Fibroblast of skin of back (primary cell): ENCODE measurements at regions not wholly inside any gene's neighbourhood (a gene's known extent, or its start where the extent isn't known, plus 50 kb on each side); places are given as distances from the start of the nearest gene placed in this dataset.
"Not testable (repeated sequence)": the region's sequence is repeated elsewhere in the genome, so short reads cannot be mapped to it uniquely, and the experiment has no call there.

ENCODE experiments used
- DNase-seq: peaks from one replicate; pipeline ENCODE4 v3.0.0-alpha.2; 2013

DNA sequence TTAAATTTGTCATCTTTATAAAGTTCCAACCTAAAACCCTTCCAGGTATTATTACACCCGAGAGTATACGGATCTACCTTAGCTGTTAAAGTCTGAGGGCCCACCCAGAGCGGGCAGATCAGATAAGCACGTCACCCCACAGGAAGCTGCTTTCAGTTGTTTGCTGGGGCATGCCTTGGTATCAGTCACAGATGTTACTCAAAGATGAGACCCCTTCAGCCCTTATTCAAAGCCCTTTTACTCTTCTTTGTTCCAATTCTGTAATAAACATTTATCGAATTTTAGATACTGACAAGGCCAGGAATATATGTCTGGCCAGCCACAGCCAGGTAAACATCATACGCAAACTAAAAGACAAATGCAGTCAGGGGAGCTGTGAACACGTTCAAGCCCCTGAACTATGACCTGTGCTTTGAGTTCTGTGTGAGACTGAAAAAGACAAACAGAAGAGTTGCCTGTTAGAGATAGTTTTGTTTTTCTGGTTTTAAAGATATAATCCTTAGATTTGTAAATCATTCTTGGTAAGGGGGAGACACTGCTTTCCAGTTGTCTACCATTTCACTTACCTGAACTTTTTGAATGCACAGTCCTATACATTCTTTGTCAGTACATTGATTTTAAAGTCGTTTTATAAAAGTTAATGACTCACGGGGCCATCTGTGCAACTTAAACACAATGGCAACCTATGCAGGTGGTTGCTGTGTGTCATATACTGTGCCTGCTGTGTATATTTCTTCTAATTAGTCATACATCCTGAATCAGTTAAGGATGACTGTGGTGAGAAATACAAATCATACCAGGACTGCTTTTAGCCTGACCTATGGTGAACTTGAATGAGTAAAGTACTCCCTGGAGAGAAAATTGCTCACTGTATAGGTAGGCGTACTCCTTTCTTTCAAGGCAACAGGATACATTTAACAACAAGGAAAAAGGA lies 100.5 kb upstream of the ITPRID2 start:
- DNase-seq = peak; percentile 97

DNA sequence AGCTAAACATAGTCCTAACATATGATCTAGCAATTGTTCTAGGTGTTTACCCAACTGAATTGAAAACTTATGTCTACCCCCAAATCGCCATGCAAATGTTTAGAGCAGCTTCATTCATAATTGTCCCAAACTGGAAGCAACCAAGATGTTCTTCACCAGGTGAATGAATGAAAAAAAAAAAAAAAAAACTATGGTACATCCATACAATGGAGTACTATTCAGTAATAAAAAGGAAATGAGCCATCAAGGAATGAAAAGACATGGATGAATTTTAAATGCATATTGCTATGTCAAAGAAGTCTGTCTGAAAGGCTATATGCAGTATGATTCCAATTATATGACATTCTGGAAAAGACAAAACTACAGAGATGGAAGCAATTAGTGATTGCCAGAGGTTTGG lies 98.6 kb upstream of the ITPRID2 start:
- DNase-seq = no peak

DNA sequence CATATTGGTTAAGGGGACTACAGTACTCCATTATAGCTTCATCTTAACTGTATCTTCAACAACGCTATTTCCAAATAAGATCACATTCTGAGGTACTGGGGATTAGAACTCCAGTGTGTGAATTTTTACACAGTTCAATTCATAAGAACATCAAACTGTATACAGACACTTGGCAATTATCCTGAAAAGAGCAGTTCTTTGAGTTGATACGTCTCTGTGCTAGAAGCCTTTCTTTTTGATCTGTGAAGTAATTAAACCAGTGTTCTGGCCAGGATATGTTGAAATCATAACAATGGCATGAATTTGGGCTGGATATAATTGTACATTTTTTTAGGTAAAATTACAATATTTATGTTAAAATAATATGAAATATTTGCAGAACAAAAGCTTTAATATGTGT lies 93.5 kb upstream of the ITPRID2 start:
- DNase-seq = no peak

DNA sequence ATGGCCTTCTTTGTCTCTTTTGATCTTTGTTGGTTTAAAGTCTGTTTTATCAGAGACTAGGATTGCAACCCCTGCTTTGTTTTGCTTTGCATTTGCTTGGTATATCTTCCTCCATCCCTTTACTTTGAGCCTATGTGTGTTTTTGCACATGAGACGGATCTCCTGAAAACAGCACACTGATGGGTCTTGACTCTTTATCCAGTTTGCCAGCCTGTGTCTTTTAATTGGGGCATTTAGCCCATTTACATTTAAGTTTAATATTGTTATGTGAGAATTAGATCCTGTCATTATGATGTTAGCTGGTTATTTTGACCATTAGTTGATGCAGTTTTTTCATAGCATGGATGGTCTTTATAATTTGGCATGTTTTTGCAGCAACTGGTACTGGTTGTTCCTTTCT lies 89.2 kb upstream of the ITPRID2 start:
- not testable (repeated sequence) for DNase-seq

DNA sequence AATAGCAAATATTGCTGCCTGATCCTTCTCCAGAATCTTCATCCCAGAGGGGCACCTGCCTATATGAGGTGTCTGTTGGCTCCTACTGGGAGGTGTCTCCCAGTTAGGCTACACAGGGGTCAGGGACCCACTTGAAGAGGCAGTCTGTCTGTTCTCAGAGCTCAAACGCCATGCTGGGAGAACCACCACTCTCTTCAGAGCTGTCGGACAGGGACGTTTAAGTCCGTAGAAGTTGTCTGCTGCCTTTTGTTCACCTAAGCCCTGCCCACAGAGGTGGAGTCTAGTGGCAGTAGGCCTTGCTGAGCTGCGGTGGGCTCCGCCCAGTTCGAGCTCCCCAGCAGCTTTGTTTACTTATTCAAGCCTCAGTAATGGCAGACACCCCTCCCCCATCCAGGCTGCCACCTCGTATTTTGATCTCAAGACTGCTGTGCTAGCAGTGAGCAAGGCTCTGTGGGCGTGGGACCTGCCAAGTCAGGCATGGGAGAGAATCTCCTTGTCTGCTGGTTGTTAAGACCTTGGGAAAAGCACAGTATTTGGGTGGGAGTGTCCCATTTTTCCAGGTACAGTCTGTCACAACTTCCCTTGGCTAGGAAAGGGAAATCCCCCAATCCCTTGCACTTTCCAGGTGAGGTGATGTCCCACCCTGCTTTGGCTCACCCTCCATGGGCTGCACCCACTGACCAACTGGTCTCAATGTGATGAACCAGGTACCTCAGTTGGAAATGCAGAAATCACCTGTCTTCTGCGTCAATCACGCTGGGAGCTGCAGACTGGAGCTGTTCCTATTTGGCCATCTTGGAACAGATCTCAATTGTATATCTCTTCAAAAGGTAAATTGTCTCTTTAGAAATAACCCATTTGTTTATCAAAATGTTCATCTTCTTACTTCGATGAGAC lies 87.4 kb upstream of the ITPRID2 start:
- not testable (repeated sequence) for DNase-seq

DNA sequence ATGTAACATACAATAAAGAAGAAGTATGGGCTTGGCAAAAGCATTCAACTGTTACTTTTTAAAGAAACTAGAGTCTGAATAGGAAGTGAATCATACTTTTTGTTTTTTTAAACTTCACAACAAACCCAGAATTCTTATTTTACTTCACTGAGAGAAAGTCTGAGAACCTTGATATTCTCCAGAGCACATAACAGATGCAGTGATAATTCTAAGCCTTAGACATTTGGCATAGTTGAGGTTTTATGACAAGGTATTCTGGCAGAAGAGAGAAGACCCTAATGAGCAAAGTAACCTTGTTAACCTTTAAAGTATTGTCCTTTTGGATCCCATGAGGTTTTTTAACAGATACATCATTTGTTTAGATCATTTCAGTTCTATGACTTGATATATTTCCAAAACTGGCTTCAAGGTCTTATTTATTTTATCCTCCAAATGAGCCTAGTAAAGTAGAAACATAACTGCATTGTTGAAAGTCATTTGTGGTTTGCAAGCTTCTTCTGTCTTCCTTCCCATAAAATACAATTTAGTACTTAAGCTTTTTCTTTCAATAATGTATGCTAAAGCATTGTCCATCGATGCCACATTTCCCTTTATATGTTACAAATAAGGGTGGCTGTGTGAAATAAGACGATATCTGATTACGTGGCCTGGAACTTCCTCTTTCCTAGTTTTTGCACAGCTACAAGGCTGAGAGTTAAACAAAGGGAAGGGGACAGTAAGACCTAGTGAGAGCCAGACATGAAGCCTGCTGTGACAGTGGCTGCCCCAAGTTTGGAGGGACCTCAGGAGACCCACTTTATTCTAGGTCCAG lies 86.1 kb upstream of the ITPRID2 start:
- peak; percentile 70 for DNase-seq

DNA sequence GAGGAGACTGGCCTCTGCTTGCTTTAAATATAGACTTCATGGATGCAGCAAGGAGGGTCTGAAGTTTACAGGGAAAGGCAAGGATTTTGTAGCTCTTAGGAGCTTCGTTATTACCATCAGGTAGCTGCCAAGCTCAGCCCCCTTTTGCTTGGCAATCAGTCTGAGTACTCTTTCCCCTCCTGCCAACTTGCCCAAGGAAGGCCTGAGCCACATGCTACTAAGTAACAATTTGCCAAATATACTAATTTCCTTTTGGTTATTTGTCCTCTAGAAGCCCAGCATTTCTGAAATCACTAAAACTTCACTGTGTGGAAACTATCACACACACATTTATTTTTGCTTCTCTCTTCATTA lies 85.5 kb upstream of the ITPRID2 start:
- DNase-seq = no peak

DNA sequence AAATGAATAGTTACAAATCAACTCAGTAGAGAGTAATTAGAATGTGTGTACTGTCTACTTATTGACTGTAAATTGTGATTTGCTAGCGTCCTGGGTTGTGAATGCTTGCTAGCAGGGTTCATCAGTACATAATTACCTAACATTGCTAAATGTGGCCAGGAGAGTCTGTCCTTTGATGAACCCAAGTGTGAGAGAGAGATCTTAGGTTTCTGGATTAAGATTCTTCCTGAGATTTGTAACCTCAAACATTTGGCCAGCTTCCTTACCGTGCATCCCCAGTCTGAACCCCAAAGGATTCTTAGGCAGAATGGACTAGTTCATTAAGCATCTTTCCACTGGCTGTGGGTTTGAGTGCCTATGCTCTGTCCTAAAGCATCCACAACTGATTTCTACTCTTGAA lies 84.0 kb upstream of the ITPRID2 start:
- no peak for DNase-seq

DNA sequence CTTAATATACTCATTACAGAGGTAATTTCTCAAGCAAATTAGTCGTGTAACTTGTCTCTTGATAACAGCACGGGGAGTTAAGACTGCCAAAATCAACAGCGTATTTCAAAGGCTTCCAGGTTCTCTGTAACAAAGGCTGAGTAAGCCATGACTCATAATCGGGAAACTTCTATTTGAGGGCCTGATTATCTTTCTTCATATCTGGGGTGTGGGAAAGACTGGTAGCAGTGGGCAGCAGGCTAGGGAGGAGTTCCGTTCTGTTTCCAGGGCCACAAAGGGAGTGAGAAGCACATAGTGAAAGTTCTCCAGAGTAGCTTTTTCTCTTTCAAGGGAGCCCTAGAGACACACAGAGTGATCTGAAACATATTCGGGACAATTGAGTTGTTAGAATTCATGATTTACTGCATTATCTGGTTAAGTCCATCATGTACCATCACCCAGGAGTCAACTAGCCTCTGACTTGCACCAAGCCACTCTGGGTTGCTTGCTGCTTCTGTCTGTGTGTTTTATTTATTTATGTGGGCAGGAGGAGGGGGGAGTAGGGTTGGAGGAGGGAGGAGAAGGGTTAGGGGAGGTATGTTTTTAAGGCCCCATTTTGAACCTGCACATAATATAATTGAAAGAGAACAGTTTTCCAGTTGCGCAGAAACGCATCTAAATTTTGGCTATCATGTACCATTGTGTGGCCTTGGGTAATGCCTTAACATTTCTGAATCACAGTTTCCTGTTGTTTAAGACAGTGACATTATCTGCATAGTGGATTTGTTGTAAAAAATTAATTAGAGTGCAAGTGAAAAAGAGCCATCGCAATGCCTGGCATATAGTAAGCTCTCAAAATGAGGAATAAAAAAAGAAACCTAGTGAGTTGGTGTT lies 80.5 kb upstream of the ITPRID2 start:
- peak; percentile 83 for DNase-seq

DNA sequence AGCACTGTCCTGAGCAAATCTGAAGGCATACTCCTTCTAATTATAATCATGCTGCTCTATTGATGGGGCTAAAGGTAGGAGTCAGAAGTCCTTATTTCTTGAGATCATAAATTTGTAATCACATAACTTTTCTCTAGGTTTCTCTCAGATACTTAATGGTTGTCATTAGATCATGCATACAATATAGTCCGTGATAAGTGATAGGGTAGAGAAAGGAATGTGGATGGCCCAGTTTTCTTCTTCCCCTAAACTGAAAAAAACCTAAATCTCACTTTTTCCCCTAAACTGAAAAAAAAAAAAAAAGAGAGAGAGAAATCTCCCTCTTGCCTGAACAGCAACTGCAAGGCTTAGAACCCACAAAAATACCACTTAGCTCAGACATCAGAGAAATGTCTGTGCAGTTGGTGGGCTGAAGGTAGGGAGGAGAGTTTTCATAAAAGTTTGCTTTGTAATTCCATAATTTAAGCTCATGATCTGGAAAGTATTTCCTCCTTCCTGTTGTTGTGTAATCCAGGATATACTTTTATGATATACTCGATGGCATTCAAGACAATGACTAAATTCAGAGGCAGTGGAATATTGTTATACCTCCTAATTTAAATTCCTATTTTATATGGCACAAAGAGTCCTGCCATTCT lies 79.3 kb upstream of the ITPRID2 start:
- DNase-seq = peak; percentile 61

DNA sequence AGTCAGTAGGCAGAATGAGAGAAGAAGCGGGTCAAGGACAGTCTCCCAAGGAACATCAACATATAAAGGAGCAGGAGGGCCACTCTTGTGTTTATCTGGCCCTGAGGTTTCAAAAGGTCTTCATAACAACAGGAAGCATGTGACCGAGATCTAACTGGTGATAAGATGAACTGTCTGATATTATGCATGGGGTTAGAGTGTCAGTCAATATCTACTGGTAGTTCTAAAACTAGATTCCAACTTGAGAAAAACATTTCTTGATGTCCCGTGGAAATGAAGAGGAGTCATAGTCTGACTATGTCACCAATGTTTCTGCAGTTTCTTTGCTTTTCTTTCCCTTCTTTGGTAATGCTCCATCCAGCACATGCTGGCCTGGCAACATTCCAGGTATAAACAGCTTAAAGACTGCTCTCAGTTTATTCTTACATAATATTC lies 77.5 kb upstream of the ITPRID2 start:
- peak; percentile 92 for DNase-seq

DNA sequence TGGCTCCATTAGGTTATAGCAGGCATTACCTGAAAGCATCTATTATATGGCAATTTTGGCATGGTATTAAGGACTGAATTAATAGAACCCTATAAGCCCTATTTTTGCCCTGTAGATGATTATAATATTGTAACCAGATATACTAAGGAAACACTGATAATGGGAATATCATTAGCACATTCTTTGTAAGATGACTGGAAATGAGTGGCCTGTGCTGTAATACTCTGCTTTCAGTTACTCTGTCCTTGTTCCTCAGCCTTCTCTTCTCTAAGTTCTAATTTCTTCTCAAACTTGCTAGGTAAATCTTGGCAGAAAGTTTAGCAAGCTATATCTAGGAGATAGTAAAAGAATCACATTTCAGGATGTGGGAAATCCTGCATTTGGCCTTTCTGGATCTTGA lies 74.0 kb upstream of the ITPRID2 start:
- no peak for DNase-seq

DNA sequence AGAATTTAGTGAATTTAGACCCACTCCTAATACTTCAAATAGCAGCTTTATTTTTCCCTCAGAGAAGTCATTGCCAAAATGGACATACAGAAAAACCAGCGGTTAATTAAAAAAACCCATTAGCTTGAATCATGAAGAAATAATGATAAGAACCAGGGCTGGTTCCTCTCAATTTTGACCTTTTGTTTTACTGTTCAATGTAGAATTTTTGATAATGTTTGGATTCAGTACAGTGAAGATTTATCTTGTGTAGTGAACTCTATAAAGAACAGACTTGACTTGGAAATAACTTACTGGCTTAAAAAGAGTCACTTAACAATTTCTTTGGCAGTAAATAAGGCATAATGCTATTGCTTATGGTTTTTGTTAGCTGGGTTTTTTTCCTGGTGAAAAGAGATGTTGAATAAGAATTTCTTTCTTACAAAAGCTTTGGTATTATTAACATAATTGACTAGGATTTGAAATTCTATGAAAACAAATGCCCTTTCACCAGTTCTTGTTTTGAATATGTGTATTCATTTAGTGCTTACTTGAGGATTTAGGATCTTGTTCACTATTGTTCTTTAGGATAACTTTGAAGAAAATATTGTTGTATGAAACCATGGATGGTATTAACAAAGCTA lies 73.4 kb upstream of the ITPRID2 start:
- DNase-seq = no peak

DNA sequence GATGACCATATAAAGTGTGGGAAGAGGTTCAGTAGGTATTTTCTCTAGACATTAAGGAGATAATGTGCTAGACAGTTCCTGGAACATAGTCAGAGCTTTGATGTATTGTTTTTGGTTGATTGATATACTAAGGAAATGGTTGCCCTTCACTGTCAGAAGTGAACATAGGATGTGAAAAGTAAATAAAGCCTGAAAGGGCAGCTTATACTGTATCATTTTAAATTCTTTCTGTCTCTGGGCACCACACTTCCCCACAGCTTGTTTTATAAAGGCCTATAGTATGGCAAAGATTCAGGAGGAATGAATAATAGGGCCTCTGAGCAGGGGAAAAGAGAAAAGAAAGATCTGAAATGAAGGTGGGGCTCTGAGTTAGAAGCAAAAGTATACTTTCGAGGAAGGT lies 72.7 kb upstream of the ITPRID2 start:
- DNase-seq = no peak

DNA sequence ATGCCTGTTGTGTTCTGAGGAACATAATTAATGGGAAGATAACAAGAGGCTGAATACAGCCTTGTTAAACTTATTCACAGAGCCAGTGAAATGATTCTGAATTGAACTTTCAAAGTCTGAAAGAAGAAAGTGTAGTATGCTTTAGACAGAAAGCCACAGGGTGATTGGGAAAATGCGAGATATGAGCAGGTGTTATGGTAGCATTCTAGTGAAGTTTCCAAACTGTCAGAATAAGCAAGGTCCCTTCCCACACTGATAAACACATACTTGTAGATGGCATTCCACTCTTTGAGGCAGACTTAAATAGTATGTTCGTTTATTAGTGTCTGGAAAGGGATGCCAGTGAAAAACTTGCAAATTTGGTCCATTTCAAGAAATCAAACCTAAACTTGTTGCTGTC lies 70.5 kb upstream of the ITPRID2 start:
- DNase-seq = no peak

DNA sequence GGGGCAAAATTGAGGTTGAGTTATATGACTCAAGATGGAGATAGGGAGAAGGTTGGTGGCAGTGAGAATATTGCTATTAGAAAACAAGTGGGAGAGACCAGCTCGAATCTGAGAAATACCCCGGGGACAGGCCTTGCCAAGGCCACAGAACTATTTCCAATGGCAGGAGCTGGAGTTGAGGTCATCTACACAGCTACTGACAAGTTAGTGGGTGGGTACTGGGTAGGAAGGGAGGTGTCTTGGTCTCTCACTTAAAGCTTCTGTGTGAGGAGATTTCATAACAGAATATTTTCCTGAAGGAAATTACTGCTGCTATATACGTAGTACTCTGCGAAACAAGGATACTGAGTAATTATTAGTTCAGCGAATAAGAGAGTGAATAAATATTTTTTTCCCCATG lies 69.4 kb upstream of the ITPRID2 start:
- no peak for DNase-seq

DNA sequence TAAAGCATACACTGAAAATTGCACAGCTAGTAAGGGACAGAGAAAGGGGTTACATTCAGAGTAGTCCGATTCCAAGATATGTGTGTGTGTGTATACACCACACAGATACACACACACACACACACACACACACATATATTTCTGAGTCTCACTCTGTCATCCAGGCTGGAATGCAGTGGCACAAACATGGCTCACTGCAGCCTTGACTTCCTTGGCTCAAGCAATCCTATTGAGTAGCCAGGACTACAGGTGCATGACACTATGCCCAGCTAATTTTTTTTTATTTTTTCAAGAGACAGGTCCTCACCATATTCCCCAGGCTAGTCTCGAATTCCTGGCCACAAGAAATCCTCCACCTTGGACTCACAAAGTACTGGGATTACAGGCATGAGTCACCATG lies 68.1 kb upstream of the ITPRID2 start:
- peak; percentile 20 for DNase-seq

DNA sequence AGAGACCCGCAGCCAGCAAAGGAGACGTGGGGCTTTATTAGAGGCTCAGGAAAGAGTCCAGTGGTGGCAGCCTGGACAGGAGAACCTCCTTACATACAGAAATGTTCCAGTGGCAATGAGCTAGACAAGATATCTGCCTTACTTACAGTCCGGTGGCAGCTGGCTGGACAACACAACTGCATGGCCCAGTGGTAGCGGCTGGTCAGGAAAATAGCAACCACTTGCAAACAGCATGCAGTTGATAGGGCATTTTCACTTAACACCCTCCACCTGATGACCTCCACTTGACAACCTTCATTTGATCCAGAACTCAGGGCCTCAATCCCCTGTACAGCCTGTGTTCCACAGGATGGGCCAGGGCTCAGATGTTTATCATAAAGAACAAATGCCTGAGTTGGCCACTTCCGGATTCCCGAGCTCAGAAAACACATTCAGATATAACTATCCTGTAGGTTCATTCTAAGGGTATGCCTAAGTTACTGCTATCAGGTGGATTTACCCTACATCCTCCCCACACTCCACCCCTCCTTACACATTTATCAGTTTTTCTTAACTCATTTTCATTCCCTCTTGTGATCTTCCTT lies 63.3 kb upstream of the ITPRID2 start:
- no peak for DNase-seq

DNA sequence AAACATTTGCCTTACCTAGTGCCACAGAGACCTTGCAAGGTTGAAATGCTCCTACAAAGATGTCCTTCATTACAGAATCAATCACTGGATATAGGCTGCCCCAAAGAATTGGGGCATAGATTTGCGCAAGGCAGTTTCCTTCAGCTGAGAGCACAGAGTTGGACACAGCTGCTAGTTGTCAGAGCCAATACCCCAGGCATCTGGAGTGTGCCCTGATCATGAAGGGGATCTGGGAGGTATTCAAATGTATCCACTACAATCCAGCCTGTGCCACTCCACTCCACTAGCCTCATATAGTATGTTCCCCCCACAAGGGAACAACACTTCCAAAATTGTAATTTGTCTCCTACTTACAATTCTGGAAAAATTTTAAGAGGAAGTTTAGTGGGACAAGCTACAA lies 62.3 kb upstream of the ITPRID2 start:
- no peak for DNase-seq

DNA sequence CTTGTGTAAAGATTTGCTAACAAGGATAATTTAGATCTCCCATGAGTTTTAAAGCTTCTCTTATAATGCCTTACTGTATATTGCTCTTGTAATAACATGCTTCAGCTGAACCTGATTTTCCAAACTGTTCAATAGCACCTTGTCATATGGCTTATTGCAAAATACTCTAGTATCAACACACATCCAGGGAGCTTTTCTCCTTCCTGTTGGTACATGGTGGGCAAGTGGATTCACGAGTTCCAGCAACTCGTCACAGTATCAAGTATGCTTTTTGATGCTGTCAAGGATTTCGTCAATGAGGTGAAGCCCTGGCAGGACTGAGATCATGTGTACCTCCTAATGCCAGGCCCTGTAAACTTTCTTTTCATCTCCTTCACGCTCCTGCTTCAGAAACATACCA lies 59.5 kb upstream of the ITPRID2 start:
- DNase-seq = no peak
